ENCODE measurements at regions not wholly inside any gene's neighbourhood (a gene's known extent, or its start where the extent isn't known, plus 50 kb on each side); places are given as distances from the start of the nearest gene placed in this dataset.

DNA sequence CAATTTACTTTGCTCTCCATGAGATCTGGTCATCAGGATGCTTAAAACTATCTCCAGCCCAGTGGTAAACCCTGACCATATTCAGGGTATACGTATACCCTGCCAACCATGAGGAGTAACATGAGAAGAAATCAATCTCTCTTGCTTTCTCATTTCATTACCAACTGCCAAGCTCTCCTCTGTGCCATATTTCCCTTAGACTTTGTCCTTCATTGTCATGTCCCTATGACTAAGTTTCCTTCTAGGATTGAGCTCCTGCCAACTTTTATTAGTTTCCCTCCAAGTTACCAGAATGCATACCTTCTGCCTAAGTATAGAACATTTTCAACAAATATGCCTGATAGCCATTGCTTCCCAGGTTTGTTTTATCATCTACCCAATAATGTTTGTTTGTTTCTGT is 1113.9 kb upstream of the B3GALT2 start:
- peak; percentile 46 for ATAC-seq
- no peak for TF ChIP-seq BACH2 (CRISPR knock-in tag; IDR thresholded peaks at IDR 0.05; ENCODE audit: borderline replicate concordance)
- no peak for TF ChIP-seq TOX (CRISPR knock-in tag; IDR thresholded peaks at IDR 0.05; ENCODE audit: borderline replicate concordance)
- no peak for TF ChIP-seq ARNTL (CRISPR knock-in tag; IDR thresholded peaks at IDR 0.05; ENCODE audit: borderline replicate concordance, low read depth)
- TF ChIP-seq, protein P1, sequence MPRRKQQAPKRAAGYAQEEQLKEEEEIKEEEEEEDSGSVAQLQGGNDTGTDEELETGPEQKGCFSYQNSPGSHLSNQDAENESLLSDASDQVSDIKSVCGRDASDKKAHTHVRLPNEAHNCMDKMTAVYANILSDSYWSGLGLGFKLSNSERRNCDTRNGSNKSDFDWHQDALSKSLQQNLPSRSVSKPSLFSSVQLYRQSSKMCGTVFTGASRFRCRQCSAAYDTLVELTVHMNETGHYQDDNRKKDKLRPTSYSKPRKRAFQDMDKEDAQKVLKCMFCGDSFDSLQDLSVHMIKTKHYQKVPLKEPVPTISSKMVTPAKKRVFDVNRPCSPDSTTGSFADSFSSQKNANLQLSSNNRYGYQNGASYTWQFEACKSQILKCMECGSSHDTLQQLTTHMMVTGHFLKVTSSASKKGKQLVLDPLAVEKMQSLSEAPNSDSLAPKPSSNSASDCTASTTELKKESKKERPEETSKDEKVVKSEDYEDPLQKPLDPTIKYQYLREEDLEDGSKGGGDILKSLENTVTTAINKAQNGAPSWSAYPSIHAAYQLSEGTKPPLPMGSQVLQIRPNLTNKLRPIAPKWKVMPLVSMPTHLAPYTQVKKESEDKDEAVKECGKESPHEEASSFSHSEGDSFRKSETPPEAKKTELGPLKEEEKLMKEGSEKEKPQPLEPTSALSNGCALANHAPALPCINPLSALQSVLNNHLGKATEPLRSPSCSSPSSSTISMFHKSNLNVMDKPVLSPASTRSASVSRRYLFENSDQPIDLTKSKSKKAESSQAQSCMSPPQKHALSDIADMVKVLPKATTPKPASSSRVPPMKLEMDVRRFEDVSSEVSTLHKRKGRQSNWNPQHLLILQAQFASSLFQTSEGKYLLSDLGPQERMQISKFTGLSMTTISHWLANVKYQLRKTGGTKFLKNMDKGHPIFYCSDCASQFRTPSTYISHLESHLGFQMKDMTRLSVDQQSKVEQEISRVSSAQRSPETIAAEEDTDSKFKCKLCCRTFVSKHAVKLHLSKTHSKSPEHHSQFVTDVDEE (CRISPR knock-in tag; IDR thresholded peaks at IDR 0.05): no peak
- no peak for TF ChIP-seq ZNF8 (CRISPR knock-in tag; IDR thresholded peaks at IDR 0.05)
- no peak for TF ChIP-seq ZNF70 (CRISPR knock-in tag; IDR thresholded peaks at IDR 0.05)
- TF ChIP-seq, protein P2, sequence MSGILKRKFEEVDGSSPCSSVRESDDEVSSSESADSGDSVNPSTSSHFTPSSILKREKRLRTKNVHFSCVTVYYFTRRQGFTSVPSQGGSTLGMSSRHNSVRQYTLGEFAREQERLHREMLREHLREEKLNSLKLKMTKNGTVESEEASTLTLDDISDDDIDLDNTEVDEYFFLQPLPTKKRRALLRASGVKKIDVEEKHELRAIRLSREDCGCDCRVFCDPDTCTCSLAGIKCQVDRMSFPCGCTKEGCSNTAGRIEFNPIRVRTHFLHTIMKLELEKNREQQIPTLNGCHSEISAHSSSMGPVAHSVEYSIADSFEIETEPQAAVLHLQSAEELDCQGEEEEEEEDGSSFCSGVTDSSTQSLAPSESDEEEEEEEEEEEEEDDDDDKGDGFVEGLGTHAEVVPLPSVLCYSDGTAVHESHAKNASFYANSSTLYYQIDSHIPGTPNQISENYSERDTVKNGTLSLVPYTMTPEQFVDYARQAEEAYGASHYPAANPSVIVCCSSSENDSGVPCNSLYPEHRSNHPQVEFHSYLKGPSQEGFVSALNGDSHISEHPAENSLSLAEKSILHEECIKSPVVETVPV (CRISPR knock-in tag; IDR thresholded peaks at IDR 0.05): no peak
- no peak for TF ChIP-seq ISL1 (CRISPR knock-in tag; IDR thresholded peaks at IDR 0.05)
- TF ChIP-seq ZFP3 (CRISPR knock-in tag; IDR thresholded peaks at IDR 0.05): no peak
- no peak for TF ChIP-seq RARB (CRISPR knock-in tag; IDR thresholded peaks at IDR 0.05)

DNA sequence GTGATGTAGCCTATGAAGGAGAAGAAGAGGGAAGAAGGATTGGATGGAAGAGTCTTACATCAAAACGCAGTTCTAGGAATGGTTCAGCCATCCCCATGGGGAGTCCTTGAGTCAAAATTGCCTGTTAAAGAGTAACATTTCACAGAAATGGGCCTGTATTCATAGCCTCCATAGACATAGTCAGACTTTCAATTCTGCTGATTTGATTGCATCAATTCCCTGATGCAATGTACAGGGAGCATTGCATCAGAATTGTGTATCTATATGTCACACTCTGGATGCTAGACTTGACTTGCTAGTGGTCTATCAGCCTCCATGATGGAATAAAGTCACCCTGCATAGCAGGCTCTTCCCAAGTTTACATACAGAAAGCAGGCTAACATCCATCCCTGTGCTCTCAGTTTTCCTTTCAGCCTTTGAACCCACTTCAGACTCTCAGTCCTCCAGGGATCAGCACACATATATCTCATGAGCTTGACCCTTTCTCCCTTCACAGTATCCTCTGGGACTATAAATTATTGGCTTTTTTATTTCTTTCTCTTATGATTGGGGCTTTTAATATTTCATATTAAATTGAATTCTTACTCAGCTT is 1111.7 kb upstream of the B3GALT2 start:
- ATAC-seq: no peak
- no peak for TF ChIP-seq ZFP3 (CRISPR knock-in tag; IDR thresholded peaks at IDR 0.05)
- TF ChIP-seq ESRRG (CRISPR knock-in tag; IDR thresholded peaks at IDR 0.05): no peak
- TF ChIP-seq RARB (CRISPR knock-in tag; IDR thresholded peaks at IDR 0.05): no peak
- no peak for TF ChIP-seq ZNF70 (CRISPR knock-in tag; IDR thresholded peaks at IDR 0.05)
- no peak for TF ChIP-seq GLIS3 (CRISPR knock-in tag; IDR thresholded peaks at IDR 0.05)
- no peak for TF ChIP-seq TOX (CRISPR knock-in tag; IDR thresholded peaks at IDR 0.05; ENCODE audit: borderline replicate concordance)
- TF ChIP-seq BACH2 (CRISPR knock-in tag; IDR thresholded peaks at IDR 0.05; ENCODE audit: borderline replicate concordance): no peak
- TF ChIP-seq, protein P3, sequence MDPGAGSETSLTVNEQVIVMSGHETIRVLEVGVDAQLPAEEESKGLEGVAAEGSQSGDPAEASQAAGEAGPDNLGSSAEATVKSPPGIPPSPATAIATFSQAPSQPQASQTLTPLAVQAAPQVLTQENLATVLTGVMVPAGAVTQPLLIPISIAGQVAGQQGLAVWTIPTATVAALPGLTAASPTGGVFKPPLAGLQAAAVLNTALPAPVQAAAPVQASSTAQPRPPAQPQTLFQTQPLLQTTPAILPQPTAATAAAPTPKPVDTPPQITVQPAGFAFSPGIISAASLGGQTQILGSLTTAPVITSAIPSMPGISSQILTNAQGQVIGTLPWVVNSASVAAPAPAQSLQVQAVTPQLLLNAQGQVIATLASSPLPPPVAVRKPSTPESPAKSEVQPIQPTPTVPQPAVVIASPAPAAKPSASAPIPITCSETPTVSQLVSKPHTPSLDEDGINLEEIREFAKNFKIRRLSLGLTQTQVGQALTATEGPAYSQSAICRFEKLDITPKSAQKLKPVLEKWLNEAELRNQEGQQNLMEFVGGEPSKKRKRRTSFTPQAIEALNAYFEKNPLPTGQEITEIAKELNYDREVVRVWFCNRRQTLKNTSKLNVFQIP (CRISPR knock-in tag; IDR thresholded peaks at IDR 0.05; ENCODE audit: borderline replicate concordance, low read depth): no peak
- no peak for TF ChIP-seq ISL1 (CRISPR knock-in tag; IDR thresholded peaks at IDR 0.05)
- TF ChIP-seq ZNF565 (CRISPR knock-in tag; conservative IDR thresholded peaks at IDR 0.05; ENCODE audit: low read depth): no peak
- no peak for TF ChIP-seq OSR1 (CRISPR knock-in tag; IDR thresholded peaks at IDR 0.05)
- no peak for TF ChIP-seq SNAI2 (CRISPR knock-in tag; IDR thresholded peaks at IDR 0.05)
- TF ChIP-seq ZFP30 (CRISPR knock-in tag; IDR thresholded peaks at IDR 0.05): no peak
- no peak for TF ChIP-seq ARNTL (CRISPR knock-in tag; IDR thresholded peaks at IDR 0.05; ENCODE audit: borderline replicate concordance, low read depth)
- TF ChIP-seq TCF4 (CRISPR knock-in tag; IDR thresholded peaks at IDR 0.05; ENCODE audit: borderline replicate concordance): no peak
- TF ChIP-seq, protein P4, sequence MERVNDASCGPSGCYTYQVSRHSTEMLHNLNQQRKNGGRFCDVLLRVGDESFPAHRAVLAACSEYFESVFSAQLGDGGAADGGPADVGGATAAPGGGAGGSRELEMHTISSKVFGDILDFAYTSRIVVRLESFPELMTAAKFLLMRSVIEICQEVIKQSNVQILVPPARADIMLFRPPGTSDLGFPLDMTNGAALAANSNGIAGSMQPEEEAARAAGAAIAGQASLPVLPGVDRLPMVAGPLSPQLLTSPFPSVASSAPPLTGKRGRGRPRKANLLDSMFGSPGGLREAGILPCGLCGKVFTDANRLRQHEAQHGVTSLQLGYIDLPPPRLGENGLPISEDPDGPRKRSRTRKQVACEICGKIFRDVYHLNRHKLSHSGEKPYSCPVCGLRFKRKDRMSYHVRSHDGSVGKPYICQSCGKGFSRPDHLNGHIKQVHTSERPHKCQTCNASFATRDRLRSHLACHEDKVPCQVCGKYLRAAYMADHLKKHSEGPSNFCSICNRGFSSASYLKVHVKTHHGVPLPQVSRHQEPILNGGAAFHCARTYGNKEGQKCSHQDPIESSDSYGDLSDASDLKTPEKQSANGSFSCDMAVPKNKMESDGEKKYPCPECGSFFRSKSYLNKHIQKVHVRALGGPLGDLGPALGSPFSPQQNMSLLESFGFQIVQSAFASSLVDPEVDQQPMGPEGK (CRISPR knock-in tag; IDR thresholded peaks at IDR 0.05; ENCODE audit: borderline replicate concordance): no peak

DNA sequence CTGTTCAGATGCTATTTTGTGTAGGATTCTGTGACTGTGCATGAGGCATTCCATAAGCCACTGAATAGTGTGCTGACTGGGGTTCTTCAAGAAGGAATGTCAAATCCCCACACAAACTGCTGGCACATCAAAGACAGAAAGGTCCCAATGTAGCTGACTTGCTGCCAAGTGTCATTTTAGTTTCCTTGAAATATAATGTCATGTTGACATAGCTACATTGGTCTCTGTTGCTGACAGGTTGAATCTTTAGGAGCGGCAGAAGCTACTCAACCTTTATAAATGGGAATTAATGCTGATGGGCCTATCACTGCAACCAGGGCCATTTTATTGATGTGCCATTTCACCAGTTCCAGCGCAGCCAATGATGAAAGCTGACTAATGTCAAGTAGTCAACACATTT is 1110.7 kb upstream of the B3GALT2 start:
- TF ChIP-seq TCF4 (CRISPR knock-in tag; IDR thresholded peaks at IDR 0.05; ENCODE audit: borderline replicate concordance) (no peak), SNAI2 (CRISPR knock-in tag; IDR thresholded peaks at IDR 0.05) (no peak), GLIS3 (CRISPR knock-in tag; IDR thresholded peaks at IDR 0.05) (no peak)

DNA sequence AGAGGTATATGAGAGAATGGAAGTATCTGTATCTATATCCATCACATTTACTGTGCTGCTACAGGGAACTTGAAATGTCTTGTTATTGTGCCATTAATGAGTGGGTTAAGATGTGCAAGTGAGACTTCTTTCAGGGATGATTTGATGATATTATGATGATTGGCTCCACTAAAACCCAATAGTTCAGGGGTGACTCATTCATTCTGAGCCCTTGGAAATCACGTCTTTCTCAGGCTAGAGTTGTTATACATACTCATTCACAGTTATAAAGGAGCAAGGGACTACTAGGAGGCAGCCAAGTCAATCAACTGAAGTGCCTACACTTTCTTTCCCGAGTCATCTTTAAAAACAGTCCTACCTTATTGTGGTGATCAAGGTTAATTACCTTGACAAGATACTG is 1109.8 kb upstream of the B3GALT2 start:
- no peak for ATAC-seq
- no peak for TF ChIP-seq ZNF8 (CRISPR knock-in tag; IDR thresholded peaks at IDR 0.05)
- no peak for TF ChIP-seq ZC3H10 (CRISPR knock-in tag; IDR thresholded peaks at IDR 0.05)
- no peak for TF ChIP-seq ZNF565 (CRISPR knock-in tag; conservative IDR thresholded peaks at IDR 0.05; ENCODE audit: low read depth)
- no peak for TF ChIP-seq PPARA (CRISPR knock-in tag; IDR thresholded peaks at IDR 0.05; ENCODE audit: borderline replicate concordance)
- TF ChIP-seq OSR1 (CRISPR knock-in tag; IDR thresholded peaks at IDR 0.05): no peak
- no peak for TF ChIP-seq TCF4 (CRISPR knock-in tag; IDR thresholded peaks at IDR 0.05; ENCODE audit: borderline replicate concordance)

More for the DNA sequence above, 1110.7 kb upstream of the B3GALT2 start:
- ATAC-seq: no peak
